ENCODE measurements at regions not wholly inside any gene's neighbourhood (a gene's known extent, or its start where the extent isn't known, plus 50 kb on each side); places are given as distances from the start of the nearest gene placed in this dataset.
"Not testable (repeated sequence)": the region's sequence is repeated elsewhere in the genome, so short reads cannot be mapped to it uniquely, and the experiment has no call there.

- no peak for DNase-seq
Observed at GRCh38 chr18:45321520-45321919, 293.8 kb upstream of the SLC14A2 start.

DNA sequence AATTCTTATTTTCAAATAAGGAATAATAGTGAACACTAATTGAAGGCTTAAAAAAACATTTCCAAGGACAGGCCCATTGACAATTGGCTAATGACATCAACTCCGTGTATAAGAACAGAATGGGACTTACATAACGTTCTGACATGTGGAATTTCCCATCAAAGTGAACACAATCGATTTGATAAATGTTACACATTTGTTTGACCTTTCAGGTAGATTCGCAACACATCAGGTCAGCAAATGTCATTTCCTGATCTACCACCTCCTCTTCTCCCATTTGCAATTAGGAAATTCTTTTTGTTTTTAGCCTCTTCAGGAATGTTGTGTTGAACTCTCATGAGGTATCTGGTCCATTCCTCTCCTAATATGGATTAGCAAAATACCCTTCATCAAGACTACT lies 292.9 kb upstream of the SLC14A2 start:
- no peak for DNase-seq

DNA sequence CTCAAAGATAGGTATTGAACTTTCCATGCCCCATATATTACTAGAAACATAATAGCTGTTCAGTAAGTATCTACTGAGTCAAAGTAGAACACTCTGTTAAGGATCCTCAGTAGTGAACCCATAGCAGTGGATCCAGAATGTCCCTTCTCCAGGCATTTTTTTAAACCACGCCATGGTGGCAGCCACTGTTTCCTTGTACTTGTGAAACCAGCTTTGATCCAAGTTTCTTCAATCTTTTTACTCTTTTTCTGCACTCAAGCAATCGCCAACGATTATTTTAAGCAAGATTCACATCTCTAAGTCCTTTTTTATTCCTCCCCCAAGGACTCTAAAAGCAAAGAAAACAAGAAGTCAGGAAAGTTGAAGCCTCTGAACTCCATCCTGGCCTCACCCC lies 291.2 kb upstream of the SLC14A2 start:
- no peak for DNase-seq

- DNase-seq = no peak
Observed at GRCh38 chr18:45324495-45325113, 290.7 kb upstream of the SLC14A2 start.

DNA sequence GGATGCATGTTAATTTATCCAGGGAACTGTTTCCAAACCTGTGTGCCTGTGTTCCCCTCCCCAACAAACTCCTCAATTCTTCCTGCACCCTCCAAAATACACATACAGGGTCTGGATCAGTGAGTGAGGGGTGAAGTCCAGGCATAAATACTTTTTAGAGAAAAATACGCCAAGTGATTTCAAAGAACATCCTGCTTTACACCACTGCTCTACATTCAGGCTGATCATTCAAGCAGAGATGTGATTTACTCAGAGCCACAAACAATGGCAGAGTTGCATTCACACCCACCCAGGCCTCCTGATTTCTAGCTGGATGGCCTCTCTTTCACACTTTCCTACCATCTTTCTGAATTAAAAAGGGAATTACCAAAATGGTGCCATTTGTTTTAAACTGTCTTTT lies 289.5 kb upstream of the SLC14A2 start:
- no peak for DNase-seq

DNA sequence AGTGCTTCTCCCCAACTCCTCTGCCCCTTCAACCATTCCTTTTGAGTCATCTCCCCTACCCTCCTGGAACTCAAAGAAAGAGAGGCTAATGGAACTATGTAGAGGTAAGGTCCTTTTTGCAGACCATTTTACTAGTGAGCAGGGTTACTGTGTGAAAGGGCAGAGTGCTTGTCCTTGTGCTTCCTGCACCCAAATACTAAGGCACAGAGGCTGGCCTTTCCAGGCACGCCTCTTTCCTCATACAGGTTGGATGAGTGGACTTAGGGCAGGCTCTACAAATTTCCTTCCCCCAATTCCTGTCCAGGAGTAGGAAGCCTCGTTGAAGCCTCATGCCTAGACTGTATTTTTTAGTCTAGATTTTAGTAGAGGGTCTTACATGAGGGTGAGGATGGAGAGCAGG lies 288.8 kb upstream of the SLC14A2 start:
- no peak for DNase-seq

- no peak for DNase-seq
Observed at GRCh38 chr18:45328296-45328695, 287.0 kb upstream of the SLC14A2 start.

DNA sequence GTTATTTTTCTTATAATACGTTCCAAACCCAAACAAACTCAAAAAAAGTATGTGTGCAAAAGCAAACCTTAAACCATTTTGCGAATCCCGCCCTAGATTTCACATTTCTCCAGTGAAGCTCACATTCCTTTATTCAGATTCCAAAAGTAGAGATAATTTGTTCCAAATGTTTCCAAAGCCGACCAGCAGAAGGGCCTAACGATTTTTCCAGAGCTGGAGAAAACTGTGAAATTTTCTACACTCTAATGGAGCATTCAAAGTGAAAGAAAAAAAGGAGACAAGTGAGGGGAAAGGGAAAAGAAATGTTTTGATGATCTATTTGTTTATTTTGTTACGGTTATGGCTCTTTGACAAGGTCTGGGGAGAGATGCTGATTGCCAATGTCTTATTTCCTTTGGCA lies 286.5 kb upstream of the SLC14A2 start:
- no peak for DNase-seq

GRCh38 chr18:45329316-45329715 lies 286.0 kb upstream of the SLC14A2 start:
- no peak for DNase-seq

DNA sequence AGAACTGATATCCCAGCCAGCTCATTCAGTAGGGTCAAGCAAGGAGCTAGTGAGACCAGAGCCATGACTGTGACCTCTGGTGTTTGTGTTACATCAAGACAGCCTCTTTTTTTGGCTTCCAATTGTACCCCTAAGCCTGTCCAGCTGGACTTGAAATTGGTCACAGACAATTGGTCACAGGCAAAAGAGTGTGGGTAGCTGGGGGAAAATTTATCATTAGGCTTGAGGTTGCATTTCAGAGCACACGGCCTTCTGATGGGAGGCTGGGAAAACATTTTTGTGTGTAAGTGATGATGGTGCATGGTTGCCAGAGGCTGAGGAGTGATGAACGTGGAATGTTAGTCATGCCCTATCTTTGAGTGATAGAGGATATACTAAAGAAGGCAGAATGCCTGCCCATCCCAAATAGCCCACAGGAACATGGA lies 285.1 kb upstream of the SLC14A2 start:
- DNase-seq = no peak

GRCh38 chr18:45332871-45333270 lies 282.4 kb upstream of the SLC14A2 start:
- DNase-seq = no peak

GRCh38 chr18:45334191-45334590 lies 281.1 kb upstream of the SLC14A2 start:
- DNase-seq = no peak

DNA sequence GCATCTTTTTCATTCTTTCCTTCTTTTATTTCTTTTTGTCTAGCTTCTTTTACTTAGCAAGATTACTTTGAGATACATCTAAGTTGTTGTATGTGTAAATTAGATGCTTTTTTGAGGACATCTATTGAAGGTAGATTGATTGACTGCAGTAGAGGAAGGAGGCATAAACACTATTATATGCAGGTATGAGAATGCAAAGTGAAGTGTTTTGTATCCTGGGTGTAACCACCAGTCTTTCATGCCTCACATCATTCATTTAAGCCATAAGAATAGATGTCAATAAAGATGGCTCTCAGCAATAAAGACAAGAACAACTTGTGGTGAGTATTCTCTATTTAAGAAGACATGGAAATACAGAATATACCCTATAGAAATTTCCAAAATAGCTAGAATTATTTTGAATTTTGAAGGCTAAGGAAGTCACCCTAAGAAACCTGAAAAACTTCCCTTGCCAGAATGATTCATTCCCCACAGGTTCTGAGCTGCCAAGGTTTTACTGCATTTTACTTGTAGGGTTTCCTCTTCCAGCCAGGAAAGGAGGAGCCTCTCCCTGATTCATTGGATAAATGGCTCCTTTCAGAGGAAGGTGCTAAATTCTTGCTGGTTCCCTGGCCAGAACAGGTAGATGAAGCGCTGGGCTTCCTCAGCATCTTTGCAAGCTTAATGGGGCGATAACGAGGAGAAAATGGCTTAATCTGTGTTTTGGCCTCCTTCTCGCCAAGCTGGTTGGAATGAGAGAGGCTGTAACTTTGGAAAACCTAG lies 279.8 kb upstream of the SLC14A2 start:
- no peak for DNase-seq

- no peak for DNase-seq
Observed at GRCh38 chr18:45336448-45336847, 278.8 kb upstream of the SLC14A2 start.

DNA sequence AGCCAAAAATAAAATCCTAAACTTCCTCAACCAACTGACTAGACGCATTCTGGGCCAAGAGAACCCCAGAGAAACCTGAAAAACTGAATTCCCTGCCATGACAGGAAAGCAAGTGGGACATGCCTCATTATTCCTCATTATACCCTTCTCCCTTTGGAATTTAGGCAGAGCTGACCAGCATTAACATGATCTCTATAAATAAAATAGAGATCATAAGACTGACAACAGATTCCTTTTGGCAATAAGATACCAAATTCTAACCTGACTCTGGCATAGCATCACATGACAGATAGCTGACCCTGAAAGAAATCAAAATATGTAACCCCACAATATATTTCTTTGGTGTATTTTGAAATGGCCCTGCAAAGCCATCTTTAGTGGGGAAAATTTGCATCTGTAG lies 277.8 kb upstream of the SLC14A2 start:
- DNase-seq = no peak

DNA sequence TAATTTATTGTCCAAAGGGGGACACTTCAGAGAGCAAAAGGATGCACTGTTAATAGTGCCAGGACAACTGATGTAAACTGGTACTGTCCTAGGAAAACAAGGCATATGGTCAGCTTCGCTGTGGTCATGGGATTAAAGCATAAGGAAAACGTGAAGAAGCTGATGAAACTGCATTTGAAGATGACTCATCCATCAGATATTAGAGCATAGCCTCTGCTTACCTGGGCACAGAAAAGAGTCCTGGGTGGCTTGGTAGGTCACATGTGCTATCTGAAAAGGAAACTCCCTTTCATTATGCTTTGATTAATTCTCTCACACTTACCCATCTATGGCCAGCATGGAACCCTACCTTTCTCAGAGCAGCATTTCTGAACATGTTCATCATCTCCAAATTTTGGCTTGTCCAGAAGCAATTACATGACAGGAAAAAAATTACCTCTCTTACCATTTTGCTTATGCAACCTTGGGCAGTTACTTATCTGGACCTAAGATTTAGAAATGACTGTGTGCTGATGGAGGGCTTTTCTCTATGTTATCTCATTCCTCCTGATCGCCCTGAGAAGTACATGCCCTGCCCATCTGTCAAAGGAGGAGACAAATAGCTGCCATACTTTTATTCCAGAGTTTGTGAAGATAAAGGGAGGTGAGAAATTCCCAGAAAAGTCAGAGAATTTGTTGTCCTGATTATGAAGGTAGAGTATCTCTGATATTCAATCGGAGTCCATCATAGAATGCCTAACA lies 275.3 kb upstream of the SLC14A2 start:
- no peak for DNase-seq

DNA sequence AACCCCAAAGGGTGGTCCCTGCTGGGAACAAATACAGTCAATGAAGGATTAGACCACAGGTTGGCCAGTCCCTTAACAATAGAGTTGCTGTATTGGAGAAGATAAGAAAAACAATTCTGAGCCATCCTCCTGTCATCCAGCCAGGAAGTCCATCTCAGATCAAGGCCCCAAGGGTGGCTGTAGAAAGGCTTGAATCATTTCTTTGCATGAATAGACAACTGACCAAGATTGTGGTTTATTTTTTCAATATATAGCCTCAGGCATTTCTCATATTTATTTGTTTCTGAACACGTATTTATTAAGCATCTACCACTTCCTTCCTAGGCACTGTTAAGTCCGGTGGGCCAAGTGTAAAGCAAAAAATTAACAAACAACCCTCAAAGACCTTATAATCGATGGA lies 274.4 kb upstream of the SLC14A2 start:
- DNase-seq = no peak

- DNase-seq = no peak
Observed at GRCh38 chr18:45341454-45341853, 273.8 kb upstream of the SLC14A2 start.

- DNase-seq = no peak
Observed at GRCh38 chr18:45342166-45342565, 273.1 kb upstream of the SLC14A2 start.

DNA sequence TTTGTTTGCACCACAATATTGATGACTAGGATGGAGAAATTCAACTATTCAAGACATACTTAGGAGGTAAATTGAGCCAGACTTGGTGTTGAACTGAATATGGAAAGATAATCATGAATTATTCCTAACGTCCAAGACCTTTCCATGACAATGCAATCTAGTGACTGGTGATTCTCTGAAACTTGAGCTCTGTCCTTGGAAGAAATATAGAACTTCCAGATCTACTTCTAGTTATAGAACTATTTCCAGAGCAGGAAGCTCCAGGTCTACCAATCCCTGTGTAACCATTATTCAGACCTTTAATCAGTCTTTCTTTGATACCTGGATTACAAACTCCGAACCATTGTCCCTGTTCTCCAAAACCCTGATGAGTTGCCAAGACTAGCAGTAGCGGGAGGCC lies 272.6 kb upstream of the SLC14A2 start:
- DNase-seq = no peak

- no peak for DNase-seq
Observed at GRCh38 chr18:45343365-45343764, 271.9 kb upstream of the SLC14A2 start.

DNA sequence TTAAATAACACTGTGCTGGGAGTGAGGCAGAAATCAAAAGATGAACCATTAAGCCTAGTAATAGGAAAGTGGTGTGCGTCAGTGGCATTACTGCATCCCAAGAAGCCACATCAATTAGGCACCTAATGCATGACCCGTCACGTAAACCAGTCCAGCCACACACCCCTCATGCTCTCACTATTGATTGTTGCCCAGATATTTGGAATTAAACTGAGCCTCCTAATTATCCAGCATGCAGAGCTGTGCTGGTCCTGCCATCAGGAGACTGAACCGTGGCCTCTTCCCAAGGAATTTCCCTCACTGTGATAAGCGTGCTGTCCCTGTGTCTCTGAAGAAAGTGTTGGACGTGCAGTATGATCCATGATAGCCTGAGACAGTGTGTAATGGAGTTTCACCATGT lies 270.6 kb upstream of the SLC14A2 start:
- DNase-seq = not testable (repeated sequence)

DNA sequence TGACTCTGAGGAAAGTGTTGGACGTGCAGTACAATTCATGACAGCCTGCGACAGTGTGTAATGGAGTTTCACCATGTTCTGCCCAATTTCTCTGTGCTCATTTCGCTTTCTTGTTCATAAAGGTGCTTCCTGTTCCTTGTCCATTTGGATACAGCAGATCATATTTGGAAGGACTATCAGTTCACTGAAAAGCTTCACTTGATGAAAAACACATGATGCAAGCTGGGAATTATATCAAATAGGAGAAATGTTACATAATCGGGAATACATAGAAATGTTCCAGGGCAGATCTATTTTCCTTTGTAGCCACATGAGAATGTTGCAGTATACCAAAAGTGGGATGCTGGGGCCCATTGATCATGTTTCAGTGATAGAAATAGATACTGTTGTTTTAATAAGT lies 266.3 kb upstream of the SLC14A2 start:
- DNase-seq = no peak

GRCh38 chr18:45349467-45349866 lies 265.8 kb upstream of the SLC14A2 start:
- DNase-seq = no peak
